DOHH2 (cell line): ENCODE measurements at regions not wholly inside any gene's neighbourhood (a gene's known extent, or its start where the extent isn't known, plus 50 kb on each side); places are given as distances from the start of the nearest gene placed in this dataset.

Experiments
- H3F3A ChIP-seq: fragments of 200-600 bp; sonication (generic), shearing (Covaris generic); 2 replicates; pipeline ENCODE4 v1.6.0; 2016; ENCODE audit warnings: antibody characterized with exemption, mild to moderate bottlenecking; ENCODE audit not compliant: control insufficient read depth, insufficient read depth
- H3K27ac ChIP-seq: fragments of 200-600 bp; sonication (generic); 2 replicates; pipeline ENCODE4 v1.5.1; 2014; ENCODE audit warnings: low read depth, mild to moderate bottlenecking, low read length, moderate library complexity
- H3K27me3 ChIP-seq: fragments of 200-600 bp; sonication (generic); 2 replicates; pipeline ENCODE4 v1.6.1; 2014; ENCODE audit warnings: mild to moderate bottlenecking, low read length, mixed read lengths; ENCODE audit not compliant: control insufficient read depth
- H3K36me3 ChIP-seq: fragments of 200-600 bp; sonication (generic); 2 replicates; pipeline ENCODE4 v1.6.1; 2014; ENCODE audit warnings: mild to moderate bottlenecking, low read length, moderate library complexity, mixed read lengths; ENCODE audit not compliant: control insufficient read depth
- H3K4me1 ChIP-seq: fragments of 200-600 bp; sonication (generic); 2 replicates; pipeline ENCODE4 v1.6.1; 2014; ENCODE audit warnings: mild to moderate bottlenecking, low read length, mixed read lengths; ENCODE audit not compliant: control insufficient read depth
- H3K4me2 ChIP-seq: fragments of 200-600 bp; sonication (generic); 2 replicates; pipeline ENCODE4 v1.6.0; 2014; ENCODE audit warnings: mild to moderate bottlenecking, low read length, moderate library complexity
- H3K4me3 ChIP-seq: fragments of 200-600 bp; sonication (generic); 2 replicates; pipeline ENCODE4 v1.5.1; 2014; ENCODE audit warnings: mild to moderate bottlenecking, low read length, mixed read lengths
- H3K79me2 ChIP-seq: fragments of 200-600 bp; sonication (generic); 2 replicates; pipeline ENCODE4 v1.6.1; 2014; ENCODE audit warnings: mild to moderate bottlenecking, low read length, mixed read lengths; ENCODE audit not compliant: control insufficient read depth
- H3K9me2 ChIP-seq: fragments of 200-600 bp; sonication (generic); replicated peaks from 2 replicates; pipeline ENCODE4 v1.6.1; 2014; ENCODE audit warnings: mild to moderate bottlenecking, low read length, mixed read lengths; ENCODE audit not compliant: control insufficient read depth
- H3K9me3 ChIP-seq: fragments of 200-600 bp; sonication (generic); 2 replicates; pipeline ENCODE4 v1.6.1; 2014; ENCODE audit warnings: antibody characterized with exemption, low read length, mixed read lengths; ENCODE audit not compliant: control insufficient read depth, insufficient read depth
- H4K20me1 ChIP-seq: fragments of 200-600 bp; sonication (generic); 2 replicates; pipeline ENCODE4 v1.6.0; 2014; ENCODE audit warnings: low read depth, mild to moderate bottlenecking, antibody characterized with exemption, low read length, moderate library complexity; ENCODE audit not compliant: control insufficient read depth, insufficient read depth
- CTCF ChIP-seq: fragments of 200-600 bp; sonication (generic); IDR thresholded peaks from one replicate; pipeline ENCODE4 v1.5.1; 2014; ENCODE audit warnings: antibody characterized with exemption, mild to moderate bottlenecking, low read depth, low read length; ENCODE audit not compliant: poor library complexity, severe bottlenecking
- EZH2phosphoT487 ChIP-seq: fragments of 200-600 bp; sonication (generic); IDR thresholded peaks from 2 replicates; pipeline ENCODE4 v1.6.1; 2017; ENCODE audit warnings: borderline replicate concordance, mild to moderate bottlenecking, antibody characterized with exemption, low read length, moderate library complexity, mixed read lengths

- no peak overlapping the region for H3K4me3 ChIP-seq
- no peaks in the 10 kb centered on the region for H3K79me2 ChIP-seq
- H3K27me3 ChIP-seq = no peaks in the 10 kb centered on the region
- no peak overlapping the region for H3K27ac ChIP-seq
- H3K36me3 ChIP-seq = no peaks in the 10 kb centered on the region
- TF ChIP-seq EZH2phosphoT487 (no peak), CTCF (no peak)
- H3K9me2 ChIP-seq = no peaks in the 10 kb centered on the region
- H3F3A ChIP-seq = no peaks in the 10 kb centered on the region
- H3K4me2 ChIP-seq = no peak overlapping the region
- H3K4me1 ChIP-seq = no peaks in the 10 kb centered on the region
- no peaks in the 10 kb centered on the region for H4K20me1 ChIP-seq
- H3K9me3 ChIP-seq = no peaks in the 10 kb centered on the region
Measured at GRCh38 chr11:122359081-122359571, 243.1 kb upstream of the BLID start.

DNA sequence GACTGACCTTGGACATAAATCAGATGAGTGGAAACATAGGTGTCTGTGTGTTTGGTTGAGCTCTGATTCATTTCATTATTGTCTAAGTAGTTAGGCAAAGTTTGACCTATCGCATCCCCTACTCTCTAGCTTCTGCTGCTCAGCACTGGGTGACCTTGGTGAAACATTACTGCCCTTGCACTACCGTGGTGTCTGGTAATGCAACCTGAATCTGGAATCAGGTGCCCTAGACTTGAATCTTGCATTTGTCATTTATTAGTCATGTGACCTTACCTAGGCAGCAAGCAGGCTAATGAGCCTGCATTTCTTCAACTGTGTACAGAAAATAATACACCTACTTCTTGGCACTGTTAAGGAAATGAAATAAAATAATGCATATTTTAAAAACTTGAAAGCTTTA, 242.3 kb upstream of the BLID start:
- H3K36me3 ChIP-seq = no peaks in the 10 kb centered on the region
- no peak overlapping the region for H3K4me2 ChIP-seq
- H3K9me2 ChIP-seq = no peaks in the 10 kb centered on the region
- H3K4me3 ChIP-seq = no peak overlapping the region
- no peaks in the 10 kb centered on the region for H3K4me1 ChIP-seq
- TF ChIP-seq EZH2phosphoT487 (no peak), CTCF (no peak)
- no peaks in the 10 kb centered on the region for H4K20me1 ChIP-seq
- no peaks in the 10 kb centered on the region for H3K27me3 ChIP-seq
- no peaks in the 10 kb centered on the region for H3K79me2 ChIP-seq
- no peaks in the 10 kb centered on the region for H3F3A ChIP-seq
- H3K27ac ChIP-seq = no peak overlapping the region
- H3K9me3 ChIP-seq = no peaks in the 10 kb centered on the region

DNA sequence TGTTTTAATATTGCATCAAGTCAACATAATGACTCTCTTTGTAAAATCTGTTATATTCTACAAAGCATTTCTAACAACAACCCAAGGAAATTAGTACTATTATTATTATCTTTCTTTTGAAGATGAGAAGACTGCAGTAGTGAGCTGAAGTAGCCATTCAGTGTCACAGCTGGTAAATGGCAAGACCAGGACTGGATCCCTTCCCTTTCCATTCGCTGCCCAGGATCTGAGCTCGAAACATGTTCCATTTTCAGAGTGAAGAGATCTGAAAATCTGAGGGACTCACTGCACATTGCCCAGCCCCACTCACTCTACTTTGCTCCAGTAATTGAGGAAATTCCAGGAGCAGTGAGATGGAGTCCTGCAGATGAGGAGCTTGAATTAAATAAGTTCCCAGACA, 240.0 kb upstream of the BLID start:
- TF ChIP-seq CTCF (no peak), EZH2phosphoT487 (no peak)
- no peaks in the 10 kb centered on the region for H4K20me1 ChIP-seq
- no peaks in the 10 kb centered on the region for H3K4me1 ChIP-seq
- no peaks in the 10 kb centered on the region for H3K27me3 ChIP-seq
- no peak overlapping the region for H3K27ac ChIP-seq
- H3K4me3 ChIP-seq = no peak overlapping the region
- no peaks in the 10 kb centered on the region for H3K79me2 ChIP-seq
- H3F3A ChIP-seq = no peaks in the 10 kb centered on the region
- H3K9me3 ChIP-seq = no peaks in the 10 kb centered on the region
- no peaks in the 10 kb centered on the region for H3K9me2 ChIP-seq
- H3K4me2 ChIP-seq = no peak overlapping the region
- no peaks in the 10 kb centered on the region for H3K36me3 ChIP-seq

- no peaks in the 10 kb centered on the region for H3K36me3 ChIP-seq
- H3K79me2 ChIP-seq = no peaks in the 10 kb centered on the region
- no peaks in the 10 kb centered on the region for H3F3A ChIP-seq
- no peaks in the 10 kb centered on the region for H3K9me3 ChIP-seq
- no peaks in the 10 kb centered on the region for H4K20me1 ChIP-seq
- no peaks in the 10 kb centered on the region for H3K27me3 ChIP-seq
- no peak overlapping the region for H3K27ac ChIP-seq
- H3K4me2 ChIP-seq = no peak overlapping the region
- TF ChIP-seq CTCF (no peak), EZH2phosphoT487 (no peak)
- H3K4me3 ChIP-seq = no peak overlapping the region
- no peaks in the 10 kb centered on the region for H3K9me2 ChIP-seq
- no peaks in the 10 kb centered on the region for H3K4me1 ChIP-seq
Measured at GRCh38 chr11:122354025-122354697, 238.1 kb upstream of the BLID start.
